IMR-90 (cell line): ENCODE measurements at regions not wholly inside any gene's neighbourhood (a gene's known extent, or its start where the extent isn't known, plus 50 kb on each side); places are given as distances from the start of the nearest gene placed in this dataset.
A peak's percentile ranks its signal among the peaks of the same experiment; 100 is the strongest.

Experiments
- ATAC-seq: fragments of 200-7000 bp; cut with Tn5 transposase; 2 replicates; pipeline ENCODE4 v1.9.1; 2020; ENCODE audit warnings: low read depth, mild to moderate bottlenecking, moderate library complexity
- BruUV-seq: library from RNA; stranded (reverse); fragments of 400-500 nt; replicated peaks from 2 replicates; lab custom pipeline; 2021; lab: Mats Ljungman, UMichigan
- CTCF ChIA-PET: fragments of 300-600 bp; formaldehyde crosslinking; extraction: SDS; loops from one replicate; lab custom pipeline; 2021; ENCODE audit warnings: antibody characterized with exemption; lab: Yijun Ruan, JAX
- POLR2A ChIA-PET: fragments of 300-600 bp; sonication (Branson Sonifier 250); formaldehyde crosslinking; loops from one replicate; lab custom pipeline; 2022; ENCODE audit warnings: antibody characterized with exemption; ENCODE audit not compliant: unreplicated experiment; lab: Charles Lee
- DNase-seq: peaks from one replicate; pipeline ENCODE4 v3.0.0; 2013
- H2AFZ ChIP-seq: replicated peaks from 2 replicates; pipeline ENCODE3; 2013; ENCODE audit warnings: low read length, mild to moderate bottlenecking; ENCODE audit not compliant: poor library complexity
- H2AK5ac ChIP-seq: 2 replicates; pipeline ENCODE4 v1.6.1; 2013; ENCODE audit warnings: low read depth, low read length, inconsistent platforms
- H2AK9ac ChIP-seq: replicated peaks from 2 replicates; pipeline ENCODE3; 2013; ENCODE audit warnings: mild to moderate bottlenecking, low read depth, low read length, moderate library complexity; ENCODE audit not compliant: poor library complexity
- H2BK120ac ChIP-seq: 2 replicates; pipeline ENCODE4 v1.6.1; 2013; ENCODE audit warnings: low read depth, low read length, inconsistent platforms
- H2BK15ac ChIP-seq: 3 replicates; pipeline ENCODE4 v1.6.1; 2013; ENCODE audit warnings: low read depth, low read length, inconsistent platforms
- H2BK20ac ChIP-seq: 2 replicates; pipeline ENCODE4 v1.6.1; 2013; ENCODE audit warnings: low read depth, mild to moderate bottlenecking, inconsistent platforms, low read length, moderate library complexity
- H2BK5ac ChIP-seq: 2 replicates; pipeline ENCODE4 v1.6.1; 2013; ENCODE audit warnings: mild to moderate bottlenecking, low read depth, low read length, inconsistent platforms; ENCODE audit not compliant: poor library complexity, severe bottlenecking
- H3K14ac ChIP-seq: replicated peaks from 2 replicates; pipeline ENCODE4 v1.6.1; 2013; ENCODE audit warnings: low read depth, low read length, inconsistent platforms
- H3K18ac ChIP-seq: 2 replicates; pipeline ENCODE4 v1.6.1; 2013; ENCODE audit warnings: low read depth, low read length, control low read depth
- H3K23ac ChIP-seq: 2 replicates; pipeline ENCODE4 v1.6.1; 2013; ENCODE audit warnings: low read depth, low read length, inconsistent platforms
- H3K27ac ChIP-seq: 2 replicates; pipeline ENCODE4 v1.5.1; 2013; ENCODE audit warnings: mild to moderate bottlenecking, control low read depth, low read length; ENCODE audit not compliant: insufficient read depth
- H3K27me3 ChIP-seq: 2 replicates; pipeline ENCODE4 v1.6.1; 2013; ENCODE audit warnings: low read length; ENCODE audit not compliant: control insufficient read depth, insufficient read depth
- H3K36me3 ChIP-seq: 2 replicates; pipeline ENCODE4 v1.6.1; 2013; ENCODE audit warnings: low read length, mixed read lengths; ENCODE audit not compliant: control insufficient read depth, insufficient read depth
- H3K4ac ChIP-seq: 2 replicates; pipeline ENCODE4 v1.6.1; 2013; ENCODE audit warnings: low read depth, low read length, inconsistent platforms
- H3K4me1 ChIP-seq: 2 replicates; pipeline ENCODE4 v1.6.1; 2013; ENCODE audit warnings: low read length, mixed read lengths; ENCODE audit not compliant: control insufficient read depth, insufficient read depth
- H3K4me2 ChIP-seq: 2 replicates; pipeline ENCODE4 v1.6.1; 2013; ENCODE audit warnings: low read depth, mild to moderate bottlenecking, control low read depth, low read length, moderate library complexity
- H3K4me3 ChIP-seq: 2 replicates; pipeline ENCODE4 v1.5.1; 2013; ENCODE audit warnings: low read depth, mild to moderate bottlenecking, control low read depth, low read length, moderate library complexity; ENCODE audit not compliant: insufficient read depth
- H3K56ac ChIP-seq: 2 replicates; pipeline ENCODE4 v1.6.1; 2013; ENCODE audit warnings: low read length, inconsistent platforms; ENCODE audit not compliant: insufficient read depth; ENCODE audit errors: extremely low read depth
- H3K79me1 ChIP-seq, 2 experiments: 2 replicates each; pipeline ENCODE4 v1.6.1; 2013; ENCODE audit warnings: low read length in 2 of 2, inconsistent platforms in 1 of 2, low read depth in 1 of 2
- H3K9ac ChIP-seq: 2 replicates; pipeline ENCODE4 v1.6.1; 2013; ENCODE audit warnings: low read depth, low read length, control low read depth
- H3K9me1 ChIP-seq: 2 replicates; pipeline ENCODE4 v1.6.1; 2013; ENCODE audit warnings: low read length, inconsistent platforms; ENCODE audit not compliant: insufficient read depth
- H3K9me3 ChIP-seq: 2 replicates; pipeline ENCODE4 v1.6.1; 2013; ENCODE audit warnings: low read length; ENCODE audit not compliant: control insufficient read depth, insufficient read depth
- H4K20me1 ChIP-seq: 2 replicates; pipeline ENCODE4 v1.6.1; 2013; ENCODE audit warnings: low read length, inconsistent platforms; ENCODE audit not compliant: insufficient read depth
- H4K5ac ChIP-seq: 2 replicates; pipeline ENCODE4 v1.6.1; 2013; ENCODE audit warnings: mild to moderate bottlenecking, low read depth, low read length, control low read depth
- H4K8ac ChIP-seq, 2 experiments: 2 replicates each; pipeline ENCODE4 v1.6.1; 2013; ENCODE audit warnings: low read depth in 2 of 2, low read length in 2 of 2, control low read depth in 1 of 2, inconsistent platforms in 1 of 2
- H4K91ac ChIP-seq: 2 replicates; pipeline ENCODE4 v1.6.1; 2013; ENCODE audit warnings: low read depth, low read length, inconsistent platforms; ENCODE audit not compliant: insufficient read depth
- BHLHE40 ChIP-seq: fragments of 150-350 bp; IDR thresholded peaks from 2 replicates; pipeline ENCODE4 v1.6.1; 2016; ENCODE audit warnings: mild to moderate bottlenecking, low read depth, low read length
- CEBPB ChIP-seq: IDR thresholded peaks from 2 replicates; pipeline ENCODE4 v1.6.1; 2012; ENCODE audit warnings: low read depth, low read length, improper control_type of control experiment
- CHD1 ChIP-seq: IDR thresholded peaks from 2 replicates; pipeline ENCODE4 v1.6.1; 2012; ENCODE audit warnings: low read depth, low read length, improper control_type of control experiment
- CTCF ChIP-seq: conservative IDR thresholded peaks from 2 replicates; pipeline ENCODE4 v1.5.1; 2012; ENCODE audit warnings: mild to moderate bottlenecking, low read depth, low read length, improper control_type of control experiment
- ELK1 ChIP-seq: fragments of 150-350 bp; IDR thresholded peaks from 2 replicates; pipeline ENCODE4 v1.6.1; 2016; ENCODE audit warnings: low read depth, mild to moderate bottlenecking, low read length, moderate library complexity, borderline replicate concordance
- FOS ChIP-seq: fragments of 150-350 bp; IDR thresholded peaks from 2 replicates; pipeline ENCODE4 v1.6.1; 2016; ENCODE audit warnings: low read depth, low read length
- MAFK ChIP-seq: IDR thresholded peaks from 2 replicates; pipeline ENCODE4 v1.6.1; 2012; ENCODE audit warnings: low read depth, low read length, improper control_type of control experiment
- MXI1 ChIP-seq: IDR thresholded peaks from 2 replicates; pipeline ENCODE4 v1.6.1; 2012; ENCODE audit warnings: low read depth, mild to moderate bottlenecking, low read length, moderate library complexity, borderline replicate concordance
- NFE2L2 ChIP-seq: fragments of 150-350 bp; IDR thresholded peaks from 2 replicates; pipeline ENCODE4 v1.6.1; 2016; ENCODE audit warnings: low read depth, mild to moderate bottlenecking, low read length
- POLR2A ChIP-seq: IDR thresholded peaks from 2 replicates; pipeline ENCODE4 v1.6.1; 2012; ENCODE audit warnings: mild to moderate bottlenecking, low read depth, low read length
- RAD21 ChIP-seq: IDR thresholded peaks from 2 replicates; pipeline ENCODE4 v1.6.1; 2012; ENCODE audit warnings: low read length, improper control_type of control experiment
- RCOR1 ChIP-seq: IDR thresholded peaks from 2 replicates; pipeline ENCODE4 v1.6.1; 2012; ENCODE audit warnings: mild to moderate bottlenecking, low read length, improper control_type of control experiment; ENCODE audit not compliant: insufficient replicate concordance
- RFX5 ChIP-seq: IDR thresholded peaks from 2 replicates; pipeline ENCODE4 v1.8.0; 2012; ENCODE audit warnings: low read depth, mild to moderate bottlenecking, low read length, moderate library complexity
- SMC3 ChIP-seq: fragments of 150-350 bp; IDR thresholded peaks from 2 replicates; pipeline ENCODE4 v1.6.1; 2016; ENCODE audit warnings: low read depth, mild to moderate bottlenecking, antibody characterized with exemption, low read length, moderate library complexity
- WGBS, 2 experiments: methylation state at CpG; one replicate each; pipeline versions ENCODE4 v1.1.5 to v1.1.7; 2013; ENCODE audit warnings: missing lambda C conversion rate in 2 of 2; ENCODE audit not compliant: insufficient read length in 1 of 2; ENCODE audit errors: extremely low coverage in 2 of 2; 5-methylcytosine and 5-hydroxymethylcytosine counted together
- dilution Hi-C: fragments of 300-500 bp; cut with HindIII; formaldehyde crosslinking; loops from one replicate; pipeline ENCODE4 v1.14.3; 2018; ENCODE audit warnings: low sequenced_read_pairs; ENCODE audit not compliant: unreplicated experiment
- in situ Hi-C: fragments of 300-500 bp; cut with MboI; formaldehyde crosslinking; loops from 3 replicates; pipeline ENCODE4 v1.14.3; 2019; ENCODE audit warnings: low sequenced_read_pairs, inconsistent platforms, mixed read lengths
- intact Hi-C: fragments of 100-400 bp; cut with micrococcal nuclease; formaldehyde crosslinking; loops from 2 replicates; pipeline ENCODE4 v1.10.0; 2022

- Histone ChIP-seq H2BK20ac (0 out of 2 replicates have a peak overlapping the region, but pooled peaks have one; percentile 63), H3K14ac (0 out of 2 replicates have a peak overlapping the region, but pooled peaks have one; percentile 56), H2BK120ac (peak overlapping the region; percentile 76), H2AFZ (peak overlapping the region; percentile 87), H3K56ac (no peak overlapping the region; the same call in 1 of the 2 replicates), H3K4me2 (no peak overlapping the region), H3K79me1 (no peaks in the 10 kb centered on the region), H3K36me3 (no peaks in the 10 kb centered on the region), H3K4me1 (peaks cover 14% of the 10 kb centered on the region; the same call in 1 of the 2 replicates), H3K9me3 (no peaks in the 10 kb centered on the region), H3K23ac (no peak overlapping the region), H3K18ac (peak overlapping the region; percentile 49; the same call in 1 of the 2 replicates), H3K27me3 (no peaks in the 10 kb centered on the region), H4K5ac (peak overlapping the region; percentile 81; the same call in 1 of the 2 replicates), H2AK9ac (peak overlapping the region; percentile 23), H2AK5ac (peak overlapping the region; percentile 71; the same call in 1 of the 2 replicates), H3K9me1 (no peaks in the 10 kb centered on the region), H2BK5ac (peak overlapping the region; percentile 8), H4K8ac (peak overlapping the region; percentile 51 to 76; a peak in 2 of 4 replicates), H4K91ac (peak overlapping the region; percentile 31; the same call in 1 of the 2 replicates), H3K4ac (0 out of 2 replicates have a peak overlapping the region, but pooled peaks have one; percentile 24), H3K4me3 (no peak overlapping the region), H3K9ac (no peak overlapping the region), H4K20me1 (no peaks in the 10 kb centered on the region), H2BK15ac (peak overlapping the region; percentile 82; the same call in 2 of the 3 replicates), H3K27ac (no peak overlapping the region)
- intact Hi-C loops (loop anchor here (1.0 to 5.0 kb wide), 5 partner anchors 47 to 954 kb away; partner anchors contain the start of gene RNF152), in situ Hi-C loops (loop anchor here (10.0 kb wide), 1 partner anchor 499 kb away; no protein-coding TSS in a partner anchor), dilution Hi-C loops (no loop called here)
- CTCF ChIA-PET: interaction anchor here (0.6 to 1.1 kb wide), 4 partner anchors 9 to 259 kb away, joined by 3 to 4 read pairs (median 4); no protein-coding TSS in a partner anchor
- POLR2A ChIA-PET: no interaction called here
- DNase-seq (peak; percentile 63), ATAC-seq (peak; percentile 82)
- BruUV-seq: no TSS peak
- WGBS, 2 experiments: no CpG with 5 or more reads among the region's 7 CpGs
- no peak for TF ChIP-seq RCOR1
- no peak for TF ChIP-seq FOS
- peak; percentile 85 for TF ChIP-seq CTCF
- TF ChIP-seq SMC3: peak; percentile 95
- TF ChIP-seq POLR2A: 0 out of 2 replicates have a peak, but pooled peaks have one; percentile 41
- no peak for TF ChIP-seq ELK1
- TF ChIP-seq MAFK: no peak
- no peak for TF ChIP-seq CEBPB
- TF ChIP-seq RFX5: no peak
- no peak for TF ChIP-seq CHD1
- no peak for TF ChIP-seq MXI1
- TF ChIP-seq RAD21: peak; percentile 87
- no peak for TF ChIP-seq BHLHE40
- TF ChIP-seq NFE2L2: no peak
Measured at GRCh38 chr18:61635901-61636528, 256.8 kb downstream of the RNF152 start.
